Ishikawa (cell line): ENCODE measurements at regions not wholly inside any gene's neighbourhood (a gene's known extent, or its start where the extent isn't known, plus 50 kb on each side); places are given as distances from the start of the nearest gene placed in this dataset.

Experiments
- CEBPB ChIP-seq: IDR thresholded peaks from 2 replicates; pipeline ENCODE4 v1.6.1; 2012
- CREB1 ChIP-seq: IDR thresholded peaks from 2 replicates; pipeline ENCODE4 v1.6.1; 2012; ENCODE audit warnings: low read depth
- EGR1 ChIP-seq: IDR thresholded peaks from 2 replicates; pipeline ENCODE4 v1.6.1; 2012
- EP300 ChIP-seq: IDR thresholded peaks from 2 replicates; pipeline ENCODE4 v1.6.1; 2012; ENCODE audit warnings: borderline replicate concordance
- MAX ChIP-seq: IDR thresholded peaks from 2 replicates; pipeline ENCODE4 v1.6.1; 2012
- RAD21 ChIP-seq: IDR thresholded peaks from 2 replicates; pipeline ENCODE4 v1.6.1; 2012; ENCODE audit warnings: low read depth
- REST ChIP-seq: IDR thresholded peaks from 2 replicates; pipeline ENCODE4 v1.6.1; 2012; ENCODE audit warnings: low read depth, mild to moderate bottlenecking
- TAF1 ChIP-seq: IDR thresholded peaks from 2 replicates; pipeline ENCODE4 v1.6.1; 2012; ENCODE audit warnings: low read depth, mild to moderate bottlenecking
- TEAD4 ChIP-seq: IDR thresholded peaks from 2 replicates; pipeline ENCODE4 v1.6.1; 2012
- YY1 ChIP-seq: IDR thresholded peaks from 2 replicates; pipeline ENCODE4 v1.6.1; 2012; ENCODE audit warnings: low read depth

GRCh38 chr5:143514616-143515335 is 111.3 kb upstream of the NR3C1 start:
- no peak for TF ChIP-seq TAF1
- TF ChIP-seq YY1 = no peak
- no peak for TF ChIP-seq EGR1
- no peak for TF ChIP-seq CEBPB
- TF ChIP-seq RAD21 = no peak
- no peak for TF ChIP-seq EP300
- no peak for TF ChIP-seq CREB1
- no peak for TF ChIP-seq MAX
- no peak for TF ChIP-seq REST
- TF ChIP-seq TEAD4 = no peak
